Activated CD4-positive, alpha-beta memory T cell treated with anti-CD3 and anti-CD28 coated beads, Interleukin-2, amount 10 ng/mL, durations not matched to agents 7 days and 5 days (primary cell): ENCODE measurements at regions not wholly inside any gene's neighbourhood (a gene's known extent, or its start where the extent isn't known, plus 50 kb on each side); places are given as distances from the start of the nearest gene placed in this dataset.

Experiments
- CTCF ChIA-PET: fragments of 350-600 bp; sonication (Branson Sonifier 250); formaldehyde crosslinking; loops from one replicate; lab custom pipeline; 2021; ENCODE audit warnings: antibody characterized with exemption, inconsistent platforms; lab: Charles Lee
- POLR2A ChIA-PET: fragments of 350-600 bp; sonication (Branson Sonifier 250); formaldehyde crosslinking; loops from one replicate; lab custom pipeline; 2021; ENCODE audit warnings: antibody characterized with exemption; lab: Charles Lee
- DNase-seq: peaks from one replicate; pipeline ENCODE4 v3.0.0-alpha.2; 2020
- H3K27ac Mint-ChIP-seq: one replicate; pipeline ENCODE4 v1.8.0; 2021; ENCODE audit warnings: mild to moderate bottlenecking, mixed read lengths
- H3K27me3 Mint-ChIP-seq: one replicate; pipeline ENCODE4 v1.8.0; 2021; ENCODE audit warnings: mixed read lengths
- H3K36me3 Mint-ChIP-seq: one replicate; pipeline ENCODE4 v1.8.0; 2021; ENCODE audit warnings: low read depth, mixed read lengths
- H3K4me1 Mint-ChIP-seq: one replicate; pipeline ENCODE4 v1.8.0; 2021; ENCODE audit warnings: mixed read lengths
- H3K4me3 Mint-ChIP-seq: one replicate; pipeline ENCODE4 v1.8.0; 2021; ENCODE audit warnings: mild to moderate bottlenecking, mixed read lengths
- H3K9me3 Mint-ChIP-seq: one replicate; pipeline ENCODE4 v1.8.0; 2021; ENCODE audit warnings: mixed read lengths

- Mint-ChIP-seq H3K4me3 (no peak overlapping the region), H3K4me1 (no peaks in the 10 kb centered on the region), H3K9me3 (peaks cover 7% of the 10 kb centered on the region), H3K27ac (no peak overlapping the region), H3K27me3 (no peaks in the 10 kb centered on the region), H3K36me3 (no peaks in the 10 kb centered on the region)
- DNase-seq, result no peak
- ChIA-PET CTCF (no interaction called here), POLR2A (no interaction called here)
Measured at GRCh38 chr6:167643223-167643622, 183.5 kb upstream of the AFDN start.

- no peak for DNase-seq
- Mint-ChIP-seq H3K9me3 (peaks cover 7% of the 10 kb centered on the region), H3K27ac (no peak overlapping the region), H3K4me3 (no peak overlapping the region), H3K27me3 (no peaks in the 10 kb centered on the region), H3K36me3 (no peaks in the 10 kb centered on the region), H3K4me1 (no peaks in the 10 kb centered on the region)
- CTCF ChIA-PET, result no interaction called here
- POLR2A ChIA-PET, result no interaction called here
Measured at GRCh38 chr6:167643716-167644115, 183.0 kb upstream of the AFDN start.

GRCh38 chr6:167644412-167645132, 182.1 kb upstream of the AFDN start:
- no peak for DNase-seq
- Mint-ChIP-seq H3K36me3 (no peaks in the 10 kb centered on the region), H3K9me3 (peaks cover 7% of the 10 kb centered on the region), H3K27ac (no peak overlapping the region), H3K4me1 (no peaks in the 10 kb centered on the region), H3K4me3 (no peak overlapping the region), H3K27me3 (no peaks in the 10 kb centered on the region)
- POLR2A ChIA-PET, result no interaction called here
- CTCF ChIA-PET, result no interaction called here

- CTCF ChIA-PET, result no interaction called here
- H3K4me1 Mint-ChIP-seq, result no peaks in the 10 kb centered on the region
- POLR2A ChIA-PET, result no interaction called here
Measured at GRCh38 chr6:167645368-167645767, 181.3 kb upstream of the AFDN start.

GRCh38 chr6:167647306-167647705, 179.4 kb upstream of the AFDN start:
- DNase-seq, result no peak
- Mint-ChIP-seq H3K27me3 (no peaks in the 10 kb centered on the region), H3K4me3 (no peak overlapping the region), H3K27ac (no peak overlapping the region), H3K4me1 (no peaks in the 10 kb centered on the region), H3K9me3 (no peaks in the 10 kb centered on the region), H3K36me3 (no peaks in the 10 kb centered on the region)
- POLR2A ChIA-PET, result no interaction called here
- CTCF ChIA-PET, result no interaction called here

More at GRCh38 chr6:167645368-167645767, 181.3 kb upstream of the AFDN start:
- no peak overlapping the region for H3K27ac Mint-ChIP-seq
- H3K36me3 Mint-ChIP-seq, result no peaks in the 10 kb centered on the region
- H3K9me3 Mint-ChIP-seq, result peaks cover 7% of the 10 kb centered on the region
- no peak overlapping the region for H3K4me3 Mint-ChIP-seq
- no peaks in the 10 kb centered on the region for H3K27me3 Mint-ChIP-seq
- DNase-seq, result no peak

GRCh38 chr6:167647737-167648470, 178.8 kb upstream of the AFDN start:
- H3K36me3 Mint-ChIP-seq, result no peaks in the 10 kb centered on the region

GRCh38 chr6:167648501-167649278, 178.0 kb upstream of the AFDN start:
- no peak overlapping the region for H3K27ac Mint-ChIP-seq
- H3K4me3 Mint-ChIP-seq, result no peak overlapping the region
- H3K9me3 Mint-ChIP-seq, result no peaks in the 10 kb centered on the region
- H3K27me3 Mint-ChIP-seq, result no peaks in the 10 kb centered on the region
- CTCF ChIA-PET, result no interaction called here
- H3K36me3 Mint-ChIP-seq, result no peaks in the 10 kb centered on the region
- DNase-seq, result no peak
- POLR2A ChIA-PET, result no interaction called here
- no peaks in the 10 kb centered on the region for H3K4me1 Mint-ChIP-seq

More at GRCh38 chr6:167647737-167648470, 178.8 kb upstream of the AFDN start:
- no peaks in the 10 kb centered on the region for H3K4me1 Mint-ChIP-seq
- H3K27ac Mint-ChIP-seq, result no peak overlapping the region
- POLR2A ChIA-PET, result no interaction called here
- no peak for DNase-seq
- no peak overlapping the region for H3K4me3 Mint-ChIP-seq
- no peaks in the 10 kb centered on the region for H3K27me3 Mint-ChIP-seq
- no peaks in the 10 kb centered on the region for H3K9me3 Mint-ChIP-seq
- CTCF ChIA-PET, result no interaction called here

- CTCF ChIA-PET, result no interaction called here
- H3K4me3 Mint-ChIP-seq, result no peak overlapping the region
- H3K4me1 Mint-ChIP-seq, result no peaks in the 10 kb centered on the region
- no peaks in the 10 kb centered on the region for H3K36me3 Mint-ChIP-seq
- POLR2A ChIA-PET, result no interaction called here
- DNase-seq, result no peak
- no peaks in the 10 kb centered on the region for H3K9me3 Mint-ChIP-seq
- no peaks in the 10 kb centered on the region for H3K27me3 Mint-ChIP-seq
- H3K27ac Mint-ChIP-seq, result no peak overlapping the region
Measured at GRCh38 chr6:167649476-167649875, 177.2 kb upstream of the AFDN start.

- CTCF ChIA-PET, result no interaction called here
- no peaks in the 10 kb centered on the region for H3K9me3 Mint-ChIP-seq
Measured at GRCh38 chr6:167650730-167651317, 175.9 kb upstream of the AFDN start.

GRCh38 chr6:167651318-167652041, 175.2 kb upstream of the AFDN start:
- DNase-seq, result no peak
- Mint-ChIP-seq H3K4me1 (no peaks in the 10 kb centered on the region), H3K4me3 (no peak overlapping the region), H3K27ac (no peak overlapping the region), H3K36me3 (no peaks in the 10 kb centered on the region), H3K9me3 (no peaks in the 10 kb centered on the region), H3K27me3 (no peaks in the 10 kb centered on the region)
- CTCF ChIA-PET, result no interaction called here
- POLR2A ChIA-PET, result no interaction called here

More at GRCh38 chr6:167650730-167651317, 175.9 kb upstream of the AFDN start:
- Mint-ChIP-seq H3K4me1 (no peaks in the 10 kb centered on the region), H3K36me3 (no peaks in the 10 kb centered on the region), H3K4me3 (no peak overlapping the region), H3K27me3 (no peaks in the 10 kb centered on the region), H3K27ac (no peak overlapping the region)
- no peak for DNase-seq
- POLR2A ChIA-PET, result no interaction called here

GRCh38 chr6:167652042-167652700, 174.5 kb upstream of the AFDN start:
- Mint-ChIP-seq H3K4me1 (no peaks in the 10 kb centered on the region), H3K4me3 (no peak overlapping the region), H3K9me3 (no peaks in the 10 kb centered on the region), H3K36me3 (no peaks in the 10 kb centered on the region), H3K27me3 (no peaks in the 10 kb centered on the region), H3K27ac (no peak overlapping the region)
- ChIA-PET CTCF (no interaction called here), POLR2A (no interaction called here)
- DNase-seq, result no peak

- Mint-ChIP-seq H3K36me3 (no peaks in the 10 kb centered on the region), H3K27ac (no peak overlapping the region), H3K4me1 (no peaks in the 10 kb centered on the region), H3K9me3 (no peaks in the 10 kb centered on the region), H3K4me3 (no peak overlapping the region), H3K27me3 (no peaks in the 10 kb centered on the region)
- DNase-seq, result no peak
- ChIA-PET POLR2A (no interaction called here), CTCF (no interaction called here)
Measured at GRCh38 chr6:167652701-167653095, 174.0 kb upstream of the AFDN start.
